22Rv1 (cell line): ENCODE measurements at regions not wholly inside any gene's neighbourhood (a gene's known extent, or its start where the extent isn't known, plus 50 kb on each side); places are given as distances from the start of the nearest gene placed in this dataset.

ENCODE experiments used
- CTCF ChIP-seq: fragments of 450-650 bp; IDR thresholded peaks from 2 replicates; pipeline ENCODE4 v1.5.1; 2017; ENCODE audit warnings: mild to moderate bottlenecking
- ZFX ChIP-seq: fragments of 450-650 bp; IDR thresholded peaks from 2 replicates; pipeline ENCODE4 v1.6.1; 2017; ENCODE audit warnings: antibody characterized with exemption, borderline replicate concordance

GRCh38 chr15:70240082-70240481 is 142.4 kb upstream of the TLE3 start:
- TF ChIP-seq CTCF (no peak), ZFX (no peak)
